Natural killer cell (primary cell): ENCODE measurements at regions not wholly inside any gene's neighbourhood (a gene's known extent, or its start where the extent isn't known, plus 50 kb on each side); places are given as distances from the start of the nearest gene placed in this dataset.
"Not testable (repeated sequence)": the region's sequence is repeated elsewhere in the genome, so short reads cannot be mapped to it uniquely, and the experiment has no call there.

Experiments used
- ATAC-seq, 3 donors: fragments of 150-1000 bp in 2 of 3; fragments of 200-7000 bp in 1 of 3; cut with Tn5 transposase; 1 replicate in 1 of 3; 2 replicates in 2 of 3; pipeline ENCODE4 v1.10.0; 2021; ENCODE audit warnings: mild to moderate bottlenecking in 2 of 3, moderate library complexity in 2 of 3
- DNase-seq, 2 donors: peaks; one replicate each; pipeline versions ENCODE4 v3.0.0 to v3.0.0-alpha.2; 2013 to 2021; ENCODE audit warnings: mixed read lengths in 1 of 2
- H3K27ac ChIP-seq: one replicate; pipeline ENCODE4 v1.5.1; 2013; ENCODE audit warnings: mild to moderate bottlenecking, low read length
- H3K27me3 ChIP-seq: one replicate; pipeline ENCODE4 v1.6.1; 2013; ENCODE audit warnings: low read length; ENCODE audit not compliant: control insufficient read depth, insufficient read depth
- H3K36me3 ChIP-seq: one replicate; pipeline ENCODE4 v1.6.1; 2013; ENCODE audit warnings: low read length; ENCODE audit not compliant: control insufficient read depth, insufficient read depth
- H3K4me1 ChIP-seq: one replicate; pipeline ENCODE4 v1.6.1; 2013; ENCODE audit warnings: low read length; ENCODE audit not compliant: control insufficient read depth, insufficient read depth
- H3K4me3 ChIP-seq: one replicate; pipeline ENCODE4 v1.5.1; 2013; ENCODE audit warnings: low read length
- H3K9me3 ChIP-seq: one replicate; pipeline ENCODE4 v1.6.1; 2013; ENCODE audit warnings: low read length; ENCODE audit not compliant: control insufficient read depth, insufficient read depth
- H3K27ac Mint-ChIP-seq, 2 donors: one replicate each; pipeline ENCODE4 v1.8.0; 2022; ENCODE audit warnings: mild to moderate bottlenecking in 2 of 2, mixed read lengths in 2 of 2, moderate library complexity in 1 of 2
- H3K27me3 Mint-ChIP-seq, 2 donors: one replicate each; pipeline ENCODE4 v1.8.0; 2022; ENCODE audit warnings: low read depth in 2 of 2, mixed read lengths in 2 of 2
- H3K36me3 Mint-ChIP-seq: one replicate; pipeline ENCODE4 v1.8.0; 2022; ENCODE audit warnings: mixed read lengths
- H3K4me1 Mint-ChIP-seq, 2 donors: one replicate each; pipeline ENCODE4 v1.8.0; 2022; ENCODE audit warnings: mixed read lengths in 2 of 2
- H3K4me3 Mint-ChIP-seq: one replicate; pipeline ENCODE4 v1.8.0; 2022; ENCODE audit warnings: mild to moderate bottlenecking, moderate library complexity, mixed read lengths
- H3K9me3 Mint-ChIP-seq, 2 donors: one replicate each; pipeline ENCODE4 v1.8.0; 2022; ENCODE audit warnings: mixed read lengths in 2 of 2
- WGBS: methylation state at CpG from one replicate; pipeline ENCODE4 v1.1.7; 2013; ENCODE audit warnings: missing lambda C conversion rate; ENCODE audit not compliant: insufficient coverage; 5-methylcytosine and 5-hydroxymethylcytosine counted together
- intact Hi-C: fragments of 100-400 bp; cut with micrococcal nuclease; formaldehyde crosslinking; loops from one replicate; pipeline ENCODE4 v1.14.2; 2022
- TF ChIP-seq, protein P1 (sequence below): fragments of 200-600 bp; IDR thresholded peaks from one replicate; pipeline ENCODE4 v1.8.0; 2022; ENCODE audit warnings: antibody characterized with exemption

- Mint-ChIP-seq H3K4me1 (peaks cover 21 to 46% of the 10 kb centered on the region in 2 donors), H3K36me3 (peaks cover 6% of the 10 kb centered on the region), H3K4me3 (no peak overlapping the region), H3K27ac (no peak overlapping the region), H3K9me3 (no peaks in the 10 kb centered on the region), H3K27me3 (no peaks in the 10 kb centered on the region)
- Histone ChIP-seq H3K9me3 (peaks cover 2% of the 10 kb centered on the region), H3K36me3 (peaks cover 6% of the 10 kb centered on the region), H3K4me1 (peaks cover 13% of the 10 kb centered on the region), H3K4me3 (no peak overlapping the region), H3K27me3 (no peaks in the 10 kb centered on the region), H3K27ac (no peak overlapping the region)
- WGBS, result 52% methylated on average over 6 of the region's 6 CpGs
- DNase-seq (no peak), ATAC-seq (no peak)
- intact Hi-C loops, result no loop called here
- TF ChIP-seq, protein P1, sequence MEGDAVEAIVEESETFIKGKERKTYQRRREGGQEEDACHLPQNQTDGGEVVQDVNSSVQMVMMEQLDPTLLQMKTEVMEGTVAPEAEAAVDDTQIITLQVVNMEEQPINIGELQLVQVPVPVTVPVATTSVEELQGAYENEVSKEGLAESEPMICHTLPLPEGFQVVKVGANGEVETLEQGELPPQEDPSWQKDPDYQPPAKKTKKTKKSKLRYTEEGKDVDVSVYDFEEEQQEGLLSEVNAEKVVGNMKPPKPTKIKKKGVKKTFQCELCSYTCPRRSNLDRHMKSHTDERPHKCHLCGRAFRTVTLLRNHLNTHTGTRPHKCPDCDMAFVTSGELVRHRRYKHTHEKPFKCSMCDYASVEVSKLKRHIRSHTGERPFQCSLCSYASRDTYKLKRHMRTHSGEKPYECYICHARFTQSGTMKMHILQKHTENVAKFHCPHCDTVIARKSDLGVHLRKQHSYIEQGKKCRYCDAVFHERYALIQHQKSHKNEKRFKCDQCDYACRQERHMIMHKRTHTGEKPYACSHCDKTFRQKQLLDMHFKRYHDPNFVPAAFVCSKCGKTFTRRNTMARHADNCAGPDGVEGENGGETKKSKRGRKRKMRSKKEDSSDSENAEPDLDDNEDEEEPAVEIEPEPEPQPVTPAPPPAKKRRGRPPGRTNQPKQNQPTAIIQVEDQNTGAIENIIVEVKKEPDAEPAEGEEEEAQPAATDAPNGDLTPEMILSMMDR, result no peak
Measured at GRCh38 chr2:8251291-8251690, 430.6 kb upstream of the ID2 start.

DNA sequence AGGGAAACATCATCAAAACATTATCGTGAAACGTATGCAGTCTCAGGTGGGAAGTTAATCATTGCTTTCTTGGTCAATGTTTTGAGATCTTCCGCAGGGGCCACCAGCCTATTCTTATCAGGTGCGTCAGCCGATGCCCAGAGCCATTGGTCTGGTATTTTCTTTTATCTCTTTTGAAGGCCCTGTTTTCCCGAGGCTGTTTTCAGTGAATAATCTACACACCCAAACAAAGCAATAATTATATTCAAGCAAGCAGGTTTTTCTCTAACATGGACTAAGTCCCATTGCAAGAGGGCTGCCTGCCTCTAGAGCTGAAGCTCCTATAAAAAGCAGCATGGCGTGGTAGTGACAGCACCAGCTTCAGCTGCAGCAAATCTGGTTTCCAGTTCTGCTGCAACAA lies 430.0 kb upstream of the ID2 start:
- ATAC-seq, result no peak
- intact Hi-C loops, result no loop called here

GRCh38 chr2:8252997-8253694 lies 428.7 kb upstream of the ID2 start:
- H3K27me3 ChIP-seq, result no peaks in the 10 kb centered on the region
- WGBS, result 45% methylated on average over 10 of the region's 10 CpGs
- H3K4me1 ChIP-seq, result peaks cover 13% of the 10 kb centered on the region
- TF ChIP-seq, protein P1, result no peak
- DNase-seq (no peak), ATAC-seq (peak; percentile 67 to 95 (median 88))
- H3K27ac ChIP-seq, result no peak overlapping the region
- H3K36me3 ChIP-seq, result peaks cover 8% of the 10 kb centered on the region
- Mint-ChIP-seq H3K9me3 (no peaks in the 10 kb centered on the region), H3K4me3 (no peak overlapping the region), H3K4me1 (peaks cover 21 to 44% of the 10 kb centered on the region in 2 donors), H3K27me3 (no peaks in the 10 kb centered on the region), H3K27ac (peak overlapping the region; percentile 53 to 81), H3K36me3 (no peaks in the 10 kb centered on the region)
- H3K9me3 ChIP-seq, result no peaks in the 10 kb centered on the region
- intact Hi-C loops, result no loop called here
- no peak overlapping the region for H3K4me3 ChIP-seq

More for the DNA sequence above, 430.0 kb upstream of the ID2 start:
- TF ChIP-seq, protein P1, result no peak
- H3K4me1 ChIP-seq, result peaks cover 13% of the 10 kb centered on the region
- Mint-ChIP-seq H3K9me3 (no peaks in the 10 kb centered on the region), H3K4me1 (peaks cover 21 to 44% of the 10 kb centered on the region in 2 donors), H3K36me3 (peaks cover under 1% of the 10 kb centered on the region), H3K27ac (peak overlapping the region in 1 of 2 donors; percentile 81), H3K27me3 (no peaks in the 10 kb centered on the region), H3K4me3 (no peak overlapping the region)
- no peak overlapping the region for H3K4me3 ChIP-seq
- no peak for DNase-seq
- peaks cover 6% of the 10 kb centered on the region for H3K36me3 ChIP-seq
- no peak overlapping the region for H3K27ac ChIP-seq
- H3K27me3 ChIP-seq, result no peaks in the 10 kb centered on the region
- 97% methylated on average over 7 of the region's 7 CpGs for WGBS
- H3K9me3 ChIP-seq, result no peaks in the 10 kb centered on the region

DNA sequence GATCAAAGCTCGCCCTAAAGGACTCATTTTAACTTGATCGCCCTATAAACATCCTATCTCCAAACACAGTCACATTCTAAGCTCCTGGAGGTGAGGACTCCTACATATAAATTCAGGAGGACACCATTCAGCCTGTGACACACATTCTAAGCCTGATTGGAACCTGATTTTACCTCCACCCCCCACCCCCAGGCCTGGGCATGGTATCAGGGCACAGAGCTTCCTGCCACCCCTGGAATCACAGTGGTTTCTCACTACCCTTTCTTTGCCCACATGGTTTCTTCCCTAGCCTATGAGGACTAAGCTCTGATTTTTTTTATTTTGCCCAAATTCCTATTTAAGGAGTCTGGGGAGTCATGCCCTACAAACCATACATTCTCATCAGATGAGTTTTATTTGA lies 428.1 kb upstream of the ID2 start:
- WGBS, result 96% methylated on average over 2 of the region's 2 CpGs
- ATAC-seq (peak in 2 of 3 donors; percentile 11 to 17), DNase-seq (no peak)
- peaks cover 13% of the 10 kb centered on the region for H3K4me1 ChIP-seq
- Mint-ChIP-seq H3K9me3 (no peaks in the 10 kb centered on the region), H3K4me1 (peaks cover 21 to 51% of the 10 kb centered on the region in 2 donors), H3K27me3 (no peaks in the 10 kb centered on the region), H3K4me3 (no peak overlapping the region), H3K27ac (peak overlapping the region; percentile 53 to 81), H3K36me3 (no peaks in the 10 kb centered on the region)
- no peak overlapping the region for H3K27ac ChIP-seq
- H3K9me3 ChIP-seq, result no peaks in the 10 kb centered on the region
- H3K36me3 ChIP-seq, result peaks cover 13% of the 10 kb centered on the region
- H3K27me3 ChIP-seq, result no peaks in the 10 kb centered on the region
- TF ChIP-seq, protein P1, result no peak
- intact Hi-C loops, result no loop called here
- H3K4me3 ChIP-seq, result no peak overlapping the region

- H3K9me3 Mint-ChIP-seq, DNase-seq, H3K4me3 ChIP-seq, H3K27ac ChIP-seq, H3K9me3 ChIP-seq, H3K27me3 Mint-ChIP-seq, intact Hi-C loops, H3K27me3 ChIP-seq, H3K36me3 Mint-ChIP-seq, H3K4me3 Mint-ChIP-seq, ATAC-seq: not testable (repeated sequence)
- Histone ChIP-seq H3K36me3 (peaks cover 13% of the 10 kb centered on the region), H3K4me1 (peaks cover 13% of the 10 kb centered on the region)
- Mint-ChIP-seq H3K27ac (peak overlapping the region; percentile 53 to 81), H3K4me1 (peaks cover 22 to 55% of the 10 kb centered on the region in 2 donors)
Measured at GRCh38 chr2:8254214-8254613, 427.6 kb upstream of the ID2 start.
